A673 (cell line): ENCODE measurements at regions not wholly inside any gene's neighbourhood (a gene's known extent, or its start where the extent isn't known, plus 50 kb on each side); places are given as distances from the start of the nearest gene placed in this dataset.

Source experiments
- BruUV-seq: library from RNA; stranded (reverse); fragments of 400-500 nt; replicated peaks from 2 replicates; lab custom pipeline; 2021; lab: Mats Ljungman, UMichigan
- CTCF ChIA-PET: fragments of 300-600 bp; sonication (Branson Sonifier 250); formaldehyde crosslinking; loops from one replicate; lab custom pipeline; 2022; ENCODE audit warnings: antibody characterized with exemption; lab: Charles Lee
- POLR2A ChIA-PET: fragments of 300-600 bp; sonication (Branson Sonifier 250); formaldehyde crosslinking; loops from one replicate; lab custom pipeline; 2022; ENCODE audit warnings: antibody characterized with exemption; ENCODE audit not compliant: low non-redundant PET; lab: Charles Lee
- DNase-seq: peaks from one replicate; pipeline ENCODE4 v3.0.0-alpha.2; 2015; ENCODE audit warnings: low spot score
- H3K27ac ChIP-seq: fragments of 200-600 bp; sonication (generic); 2 replicates; pipeline ENCODE4 v1.5.1; 2016; ENCODE audit warnings: mixed run types, low read depth, mild to moderate bottlenecking, mixed read lengths, antibody characterized with exemption, low read length; ENCODE audit not compliant: poor library complexity, severe bottlenecking
- H3K27me3 ChIP-seq: fragments of 200-600 bp; sonication (generic); replicated peaks from 2 replicates; pipeline ENCODE4 v1.6.1; 2017; ENCODE audit warnings: mixed run types, low read depth, mild to moderate bottlenecking, mixed read lengths, antibody characterized with exemption, low read length; ENCODE audit not compliant: insufficient read depth, poor library complexity
- H3K36me3 ChIP-seq: fragments of 200-600 bp; sonication (generic); 2 replicates; pipeline ENCODE4 v1.6.1; 2016; ENCODE audit warnings: mixed run types, mild to moderate bottlenecking, mixed read lengths, antibody characterized with exemption, low read length; ENCODE audit not compliant: insufficient read depth, poor library complexity, severe bottlenecking
- H3K4me1 ChIP-seq: fragments of 200-600 bp; sonication (generic); 2 replicates; pipeline ENCODE4 v1.6.1; 2017; ENCODE audit warnings: mixed run types, mild to moderate bottlenecking, mixed read lengths, antibody characterized with exemption, low read length; ENCODE audit not compliant: insufficient read depth, poor library complexity, severe bottlenecking
- H3K4me3 ChIP-seq: fragments of 200-600 bp; sonication (generic); 2 replicates; pipeline ENCODE4 v1.5.1; 2016; ENCODE audit warnings: low read depth, mixed run types, mild to moderate bottlenecking, mixed read lengths, low read length; ENCODE audit not compliant: poor library complexity, severe bottlenecking
- H3K9me3 ChIP-seq: fragments of 200-600 bp; sonication (generic); 2 replicates; pipeline ENCODE4 v1.6.1; 2016; ENCODE audit warnings: mixed run types, low read depth, mild to moderate bottlenecking, mixed read lengths, antibody characterized with exemption, low read length; ENCODE audit not compliant: poor library complexity, severe bottlenecking
- EZH2 ChIP-seq: fragments of 200-600 bp; sonication (generic); IDR thresholded peaks from 2 replicates; pipeline ENCODE4 v1.6.1; 2017; ENCODE audit warnings: borderline replicate concordance, low read depth, mild to moderate bottlenecking, mixed read lengths, antibody characterized with exemption, low read length; ENCODE audit not compliant: poor library complexity, severe bottlenecking
- intact Hi-C: fragments of 100-400 bp; cut with micrococcal nuclease; formaldehyde crosslinking; loops from one replicate; pipeline ENCODE4 v1.10.0; 2022; ENCODE audit not compliant: unreplicated experiment
- TF ChIP-seq, protein P1 (sequence below): fragments of 300-800, 200-600 bp; sonication (generic); conservative IDR thresholded peaks from 2 replicates; pipeline ENCODE4 v1.5.1; 2017; ENCODE audit warnings: low read depth, mild to moderate bottlenecking, antibody characterized with exemption, low read length, moderate library complexity, mixed read lengths

GRCh38 chr20:46838011-46838410, 56.6 kb upstream of the EYA2 start:
- no peak for DNase-seq
- POLR2A ChIA-PET = no interaction called here
- Histone ChIP-seq H3K9me3 (no peaks in the 10 kb centered on the region), H3K27ac (no peak overlapping the region), H3K27me3 (peaks cover 13% of the 10 kb centered on the region), H3K4me1 (no peaks in the 10 kb centered on the region), H3K36me3 (no peaks in the 10 kb centered on the region), H3K4me3 (no peak overlapping the region)
- CTCF ChIA-PET = no interaction called here
- BruUV-seq = no TSS peak
- TF ChIP-seq, protein P1, sequence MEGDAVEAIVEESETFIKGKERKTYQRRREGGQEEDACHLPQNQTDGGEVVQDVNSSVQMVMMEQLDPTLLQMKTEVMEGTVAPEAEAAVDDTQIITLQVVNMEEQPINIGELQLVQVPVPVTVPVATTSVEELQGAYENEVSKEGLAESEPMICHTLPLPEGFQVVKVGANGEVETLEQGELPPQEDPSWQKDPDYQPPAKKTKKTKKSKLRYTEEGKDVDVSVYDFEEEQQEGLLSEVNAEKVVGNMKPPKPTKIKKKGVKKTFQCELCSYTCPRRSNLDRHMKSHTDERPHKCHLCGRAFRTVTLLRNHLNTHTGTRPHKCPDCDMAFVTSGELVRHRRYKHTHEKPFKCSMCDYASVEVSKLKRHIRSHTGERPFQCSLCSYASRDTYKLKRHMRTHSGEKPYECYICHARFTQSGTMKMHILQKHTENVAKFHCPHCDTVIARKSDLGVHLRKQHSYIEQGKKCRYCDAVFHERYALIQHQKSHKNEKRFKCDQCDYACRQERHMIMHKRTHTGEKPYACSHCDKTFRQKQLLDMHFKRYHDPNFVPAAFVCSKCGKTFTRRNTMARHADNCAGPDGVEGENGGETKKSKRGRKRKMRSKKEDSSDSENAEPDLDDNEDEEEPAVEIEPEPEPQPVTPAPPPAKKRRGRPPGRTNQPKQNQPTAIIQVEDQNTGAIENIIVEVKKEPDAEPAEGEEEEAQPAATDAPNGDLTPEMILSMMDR = no peak
- no peak for TF ChIP-seq EZH2
- intact Hi-C loops = no loop called here

- POLR2A ChIA-PET = no interaction called here
- no peaks in the 10 kb centered on the region for H3K36me3 ChIP-seq
These were observed 54.5 kb upstream of the EYA2 start for GRCh38 chr20:46840054-46840729.

More at GRCh38 chr20:46840054-46840729, 54.5 kb upstream of the EYA2 start:
- intact Hi-C loops = no loop called here
- peaks cover 13% of the 10 kb centered on the region for H3K27me3 ChIP-seq
- H3K4me1 ChIP-seq = no peaks in the 10 kb centered on the region
- no peak for DNase-seq
- no peaks in the 10 kb centered on the region for H3K9me3 ChIP-seq
- no peak overlapping the region for H3K27ac ChIP-seq
- no peak for TF ChIP-seq EZH2
- TF ChIP-seq, protein P1 = no peak
- no TSS peak for BruUV-seq
- CTCF ChIA-PET = no interaction called here
- H3K4me3 ChIP-seq = no peak overlapping the region
